Endodermal cell (in vitro differentiated cells): ENCODE measurements at regions not wholly inside any gene's neighbourhood (a gene's known extent, or its start where the extent isn't known, plus 50 kb on each side); places are given as distances from the start of the nearest gene placed in this dataset.

Source experiments
- DNase-seq: peaks from one replicate; pipeline ENCODE4 v3.0.0-alpha.2; 2017
- H3K27ac ChIP-seq: 2 replicates; pipeline ENCODE4 v1.5.1; 2013; ENCODE audit warnings: mild to moderate bottlenecking, low read depth, low read length, moderate library complexity
- H3K27me3 ChIP-seq: 2 replicates; pipeline ENCODE4 v1.6.1; 2013; ENCODE audit warnings: mild to moderate bottlenecking, low read length, moderate library complexity; ENCODE audit not compliant: insufficient read depth, control insufficient read depth, poor library complexity, severe bottlenecking
- H3K36me3 ChIP-seq: 2 replicates; pipeline ENCODE4 v1.7.0; 2013; ENCODE audit warnings: mild to moderate bottlenecking, low read length, moderate library complexity; ENCODE audit not compliant: control insufficient read depth, insufficient read depth
- H3K4me1 ChIP-seq: one replicate; pipeline ENCODE4 v1.7.0; 2013; ENCODE audit warnings: low read length; ENCODE audit not compliant: control insufficient read depth, insufficient read depth
- H3K4me3 ChIP-seq: 2 replicates; pipeline ENCODE4 v1.5.1; 2013; ENCODE audit warnings: mild to moderate bottlenecking, low read length, moderate library complexity
- H3K9ac ChIP-seq: 2 replicates; pipeline ENCODE4 v1.6.1; 2013; ENCODE audit warnings: mild to moderate bottlenecking, low read length, moderate library complexity; ENCODE audit not compliant: poor library complexity, severe bottlenecking; ENCODE audit errors: extremely low read depth
- H3K9me3 ChIP-seq: 2 replicates; pipeline ENCODE4 v1.6.1; 2013; ENCODE audit warnings: mild to moderate bottlenecking, low read length, moderate library complexity; ENCODE audit not compliant: control insufficient read depth
- H3K27ac Mint-ChIP-seq: 2 replicates; pipeline ENCODE4 v1.8.0; 2020; ENCODE audit warnings: mixed read lengths
- H3K27me3 Mint-ChIP-seq: 2 replicates; pipeline ENCODE4 v1.8.0; 2021; ENCODE audit warnings: mild to moderate bottlenecking, mixed read lengths; ENCODE audit not compliant: insufficient read depth
- H3K36me3 Mint-ChIP-seq: 2 replicates; pipeline ENCODE4 v1.8.0; 2020; ENCODE audit warnings: low read depth, mixed read lengths
- H3K4me1 Mint-ChIP-seq: 2 replicates; pipeline ENCODE4 v1.8.0; 2020; ENCODE audit warnings: mixed read lengths
- H3K4me3 Mint-ChIP-seq: 2 replicates; pipeline ENCODE4 v1.8.0; 2020; ENCODE audit warnings: mild to moderate bottlenecking, moderate library complexity, mixed read lengths
- H3K9me3 Mint-ChIP-seq: 2 replicates; pipeline ENCODE4 v1.8.0; 2020; ENCODE audit warnings: mild to moderate bottlenecking, mixed read lengths
- CTCF ChIP-seq: fragments of 200-600 bp; sonication (generic); conservative IDR thresholded peaks from 2 replicates; pipeline ENCODE4 v1.5.0; 2021; ENCODE audit warnings: antibody characterized with exemption, mild to moderate bottlenecking
- WGBS, 2 experiments: methylation state at CpG; one replicate each; pipeline versions ENCODE4 v1.1.5 to v1.1.7; 2013; ENCODE audit warnings: missing lambda C conversion rate in 2 of 2, mixed read lengths in 1 of 2; ENCODE audit not compliant: insufficient coverage in 1 of 2, insufficient read length in 1 of 2; 5-methylcytosine and 5-hydroxymethylcytosine counted together

- Histone ChIP-seq H3K36me3 (no peaks in the 10 kb centered on the region), H3K9ac (no peak overlapping the region), H3K4me1 (no peaks in the 10 kb centered on the region), H3K27ac (no peak overlapping the region), H3K4me3 (no peak overlapping the region), H3K9me3 (no peaks in the 10 kb centered on the region), H3K27me3 (no peaks in the 10 kb centered on the region)
- WGBS, 2 experiments, result 93% methylated on average over 6 to 7 of the region's 7 CpGs
- H3K4me1 Mint-ChIP-seq, result no peaks in the 10 kb centered on the region
- no peaks in the 10 kb centered on the region for H3K9me3 Mint-ChIP-seq
- no peak overlapping the region for H3K4me3 Mint-ChIP-seq
- H3K36me3 Mint-ChIP-seq, result no peaks in the 10 kb centered on the region
- no peak for DNase-seq
- H3K27ac Mint-ChIP-seq, result no peak overlapping the region
- H3K27me3 Mint-ChIP-seq, result no peaks in the 10 kb centered on the region
- no peak for TF ChIP-seq CTCF
Observed at GRCh38 chr15:37253877-37254276, 153.5 kb upstream of the MEIS2 start.

DNA sequence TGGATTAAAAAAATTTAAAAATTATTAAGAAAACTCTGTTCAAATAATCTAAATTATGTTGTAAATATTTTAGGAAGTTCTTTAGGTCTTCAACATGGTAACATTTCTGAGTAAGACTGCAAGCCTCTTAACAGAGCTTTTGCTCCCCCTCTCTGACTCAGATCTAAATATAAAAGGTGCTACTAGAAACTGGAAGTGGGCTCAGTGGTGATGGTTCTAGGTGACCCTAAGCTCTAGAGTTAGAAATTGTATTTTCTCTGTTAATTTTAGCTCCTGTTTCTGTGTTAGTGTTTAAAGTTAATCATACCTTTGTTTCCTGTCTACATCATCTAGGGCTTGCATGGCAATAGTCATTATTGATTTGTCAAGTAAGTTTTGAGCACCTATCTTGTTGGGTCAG, 159.9 kb upstream of the MEIS2 start:
- H3K27ac ChIP-seq, result no peak overlapping the region
- Mint-ChIP-seq H3K27me3 (no peaks in the 10 kb centered on the region), H3K4me3 (no peak overlapping the region), H3K36me3 (no peaks in the 10 kb centered on the region), H3K9me3 (no peaks in the 10 kb centered on the region), H3K27ac (no peak overlapping the region), H3K4me1 (no peaks in the 10 kb centered on the region)
- H3K9ac ChIP-seq, result no peak overlapping the region
- H3K27me3 ChIP-seq, result no peaks in the 10 kb centered on the region
- H3K9me3 ChIP-seq, result no peaks in the 10 kb centered on the region
- DNase-seq, result no peak
- no peaks in the 10 kb centered on the region for H3K4me1 ChIP-seq
- no peak overlapping the region for H3K4me3 ChIP-seq
- no peaks in the 10 kb centered on the region for H3K36me3 ChIP-seq
- no peak for TF ChIP-seq CTCF

DNA sequence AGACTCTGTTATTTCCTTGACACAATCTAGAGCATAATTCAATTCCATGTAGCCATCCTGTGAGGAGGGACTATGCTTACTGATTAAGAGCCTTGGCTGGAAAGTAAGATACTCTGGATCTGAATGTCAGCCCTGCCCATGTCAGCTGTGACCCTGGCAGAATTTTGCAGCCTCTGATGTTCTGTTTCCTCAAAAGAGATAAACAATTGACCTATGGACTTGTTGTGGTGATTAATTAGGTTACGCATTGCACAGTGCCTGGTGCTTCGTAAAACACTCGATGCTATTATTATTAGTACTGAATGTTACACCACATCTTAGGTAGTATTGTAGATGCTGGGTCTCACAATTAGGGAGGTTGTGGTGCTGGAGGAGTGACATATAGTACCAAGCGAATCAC, 161.3 kb upstream of the MEIS2 start:
- Mint-ChIP-seq H3K4me1 (no peaks in the 10 kb centered on the region), H3K27ac (no peak overlapping the region), H3K9me3 (no peaks in the 10 kb centered on the region), H3K27me3 (no peaks in the 10 kb centered on the region), H3K36me3 (no peaks in the 10 kb centered on the region), H3K4me3 (no peak overlapping the region)
- H3K9ac ChIP-seq, result no peak overlapping the region
- no peaks in the 10 kb centered on the region for H3K4me1 ChIP-seq
- TF ChIP-seq CTCF, result no peak
- H3K9me3 ChIP-seq, result no peaks in the 10 kb centered on the region
- H3K36me3 ChIP-seq, result no peaks in the 10 kb centered on the region
- H3K4me3 ChIP-seq, result no peak overlapping the region
- H3K27me3 ChIP-seq, result no peaks in the 10 kb centered on the region
- H3K27ac ChIP-seq, result no peak overlapping the region
- WGBS, 2 experiments, result 91 to 100% methylated on average over 1 to 2 of the region's 4 CpGs
- no peak for DNase-seq
